ENCODE measurements at regions not wholly inside any gene's neighbourhood (a gene's known extent, or its start where the extent isn't known, plus 50 kb on each side); places are given as distances from the start of the nearest gene placed in this dataset.

DNA sequence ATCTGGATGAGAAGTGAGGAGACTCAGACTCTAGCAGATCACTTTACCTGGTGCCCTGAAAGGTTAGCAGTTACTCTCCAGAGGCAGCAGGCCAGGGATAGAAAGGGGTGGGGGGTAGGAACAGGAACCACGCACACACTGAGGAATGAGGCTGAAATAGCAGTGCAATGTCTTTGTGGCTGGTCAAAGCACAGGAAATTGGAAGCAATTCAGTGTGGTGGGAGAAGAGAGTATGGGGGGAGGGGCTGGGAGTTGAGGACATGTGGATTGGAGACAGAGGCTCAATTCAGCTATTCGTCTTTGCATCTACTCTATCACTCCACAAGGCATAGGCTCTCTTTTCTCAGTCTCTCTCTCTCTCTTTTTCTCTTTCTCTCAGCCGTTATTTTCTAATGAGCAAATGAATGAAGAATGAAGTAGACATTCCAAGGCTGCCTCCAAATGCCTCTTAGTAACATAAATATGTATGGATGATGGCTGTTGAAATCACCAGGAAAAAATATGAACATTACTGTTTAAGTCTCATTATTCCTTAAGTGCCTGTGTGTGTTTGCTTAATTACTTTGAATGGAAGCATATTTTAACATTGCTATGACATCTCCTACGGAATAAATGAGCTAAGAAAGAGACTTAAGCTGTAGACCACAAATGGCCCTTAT, 979.4 kb downstream of the TSN start:
- no peak for DNase-seq (ENCODE audit: low read depth in 4 of 4, low spot score in 2 of 4)

DNA sequence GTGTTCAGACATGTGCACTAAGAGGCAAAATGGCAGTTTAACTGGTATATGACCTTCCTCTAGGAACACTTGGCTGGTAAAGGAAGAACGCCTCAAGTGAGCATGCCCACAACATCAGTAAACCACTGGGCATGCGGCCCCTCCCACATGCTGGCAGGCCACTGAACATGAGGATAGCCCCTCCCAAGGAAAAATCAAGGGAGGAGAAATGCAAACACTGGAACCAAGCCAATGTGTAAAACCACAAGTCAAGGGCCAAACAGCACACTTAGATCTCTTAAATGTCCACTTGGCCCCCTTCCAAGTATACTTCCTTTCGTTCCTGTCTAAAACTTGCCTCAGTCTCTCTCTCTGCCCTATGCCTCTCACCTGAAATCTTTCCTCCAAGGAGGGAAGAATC, 980.8 kb downstream of the TSN start:
- DNase-seq (ENCODE audit: low read depth in 4 of 4, low spot score in 2 of 4), result no peak

DNA sequence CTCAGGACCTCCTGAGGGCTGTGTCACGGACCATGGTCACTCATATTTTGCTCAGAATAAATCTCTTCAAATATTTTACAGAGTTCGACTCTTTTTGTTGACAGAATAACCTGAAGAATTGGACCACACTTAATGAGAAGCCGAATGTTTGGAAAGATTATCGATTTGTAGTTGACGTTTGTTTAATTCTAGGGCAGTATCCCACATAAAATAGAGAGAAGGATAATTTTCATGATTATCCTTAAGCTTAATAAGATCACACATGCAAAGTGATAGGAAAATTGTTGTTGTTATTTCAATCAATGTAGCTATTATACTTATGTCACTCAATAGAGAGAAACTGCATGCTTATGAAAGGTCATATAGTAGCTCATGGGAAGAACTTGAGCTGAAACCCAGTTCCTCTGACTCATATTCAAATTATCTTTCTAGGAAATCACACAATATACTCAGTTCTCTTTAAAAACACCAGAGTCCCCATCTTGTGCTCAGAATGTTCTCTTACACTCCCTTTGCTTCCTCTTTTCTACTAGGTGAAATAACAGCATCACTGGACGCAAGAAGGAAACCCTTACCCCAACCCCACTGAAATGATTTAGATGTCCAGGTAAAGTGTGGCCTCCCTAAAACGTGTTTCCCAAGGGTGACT, 982.1 kb downstream of the TSN start:
- no peak for DNase-seq (ENCODE audit: low read depth in 4 of 4, low spot score in 2 of 4)

DNA sequence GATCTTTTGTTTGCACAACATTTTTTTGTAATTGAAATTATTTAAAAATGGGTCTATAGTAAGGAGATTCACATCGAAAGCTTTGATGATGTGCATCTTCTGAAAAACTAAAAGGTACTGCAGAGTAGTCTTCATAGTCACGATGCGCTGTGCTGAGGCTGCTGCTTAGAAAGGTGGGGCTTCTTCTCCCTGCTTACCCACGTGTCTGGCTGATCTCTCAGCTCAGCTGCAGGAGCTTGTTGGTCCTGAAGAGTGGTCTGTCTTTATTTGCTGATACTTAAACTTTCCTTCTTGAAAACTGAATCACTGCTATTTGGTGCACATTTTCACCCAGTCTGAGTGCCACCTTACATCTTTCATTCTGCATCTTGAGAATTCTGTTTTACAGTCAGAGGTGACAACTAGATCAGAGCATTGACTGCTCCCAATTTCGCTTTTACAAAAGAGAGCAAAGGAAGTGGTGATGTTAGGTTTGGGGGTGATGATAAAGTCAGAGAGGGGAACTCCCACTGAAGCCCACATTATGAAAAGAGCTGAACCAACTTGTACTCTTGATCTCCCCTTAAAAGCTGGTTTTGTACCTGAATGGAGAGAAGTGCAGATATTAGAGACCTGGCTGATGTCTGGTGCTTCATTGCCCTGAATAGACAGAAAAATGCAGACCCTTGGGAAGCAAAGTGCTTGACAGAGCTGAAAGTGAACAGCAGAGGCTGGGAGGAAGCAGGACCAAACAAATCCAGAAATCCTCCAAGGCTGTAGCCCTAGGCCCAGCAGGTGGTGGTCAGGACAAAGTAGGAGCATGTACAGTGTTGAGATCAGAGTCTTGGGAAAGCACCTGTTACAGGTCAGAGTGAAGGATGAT, 984.5 kb downstream of the TSN start:
- DNase-seq (ENCODE audit: low read depth in 4 of 4, low spot score in 2 of 4), result no peak

DNA sequence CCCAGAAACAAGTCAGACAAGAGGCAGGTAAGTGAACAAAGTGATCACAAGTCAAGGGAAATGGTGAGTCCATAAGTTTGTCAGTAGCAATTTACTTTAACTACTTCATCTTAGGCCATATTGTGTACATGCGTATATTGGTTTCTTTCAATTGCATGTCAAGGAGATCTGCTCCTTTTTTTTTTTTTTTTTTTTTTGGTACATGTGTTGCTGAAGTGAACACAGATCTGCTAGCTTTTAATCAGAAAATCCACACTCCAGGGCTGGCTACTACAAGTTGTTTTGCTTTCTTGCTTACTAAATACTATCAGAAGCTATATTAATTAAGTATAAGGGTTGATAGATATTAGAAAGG, 985.1 kb downstream of the TSN start:
- DNase-seq (ENCODE audit: low read depth in 4 of 4, low spot score in 2 of 4), result no peak

DNA sequence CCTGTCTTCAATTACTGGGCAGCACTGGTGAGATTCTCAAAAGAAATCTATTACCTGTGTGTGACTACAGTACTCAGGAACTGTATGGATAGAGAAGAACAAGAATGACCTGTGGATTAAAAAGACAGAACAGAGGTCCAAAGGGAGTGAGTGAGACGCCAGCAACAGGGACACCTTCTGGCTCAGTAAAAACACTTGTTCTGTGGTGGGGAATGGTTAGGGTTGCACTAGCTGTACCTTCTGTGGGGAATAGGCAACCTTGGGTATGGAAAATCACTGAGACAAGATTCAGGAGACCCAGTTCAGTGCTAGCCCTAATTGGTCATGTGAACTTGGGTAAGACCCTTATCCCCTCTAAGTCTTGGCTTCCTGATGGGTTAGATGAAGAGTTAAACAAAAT, 986.0 kb downstream of the TSN start:
- DNase-seq (ENCODE audit: low read depth in 4 of 4, low spot score in 2 of 4), result no peak

DNA sequence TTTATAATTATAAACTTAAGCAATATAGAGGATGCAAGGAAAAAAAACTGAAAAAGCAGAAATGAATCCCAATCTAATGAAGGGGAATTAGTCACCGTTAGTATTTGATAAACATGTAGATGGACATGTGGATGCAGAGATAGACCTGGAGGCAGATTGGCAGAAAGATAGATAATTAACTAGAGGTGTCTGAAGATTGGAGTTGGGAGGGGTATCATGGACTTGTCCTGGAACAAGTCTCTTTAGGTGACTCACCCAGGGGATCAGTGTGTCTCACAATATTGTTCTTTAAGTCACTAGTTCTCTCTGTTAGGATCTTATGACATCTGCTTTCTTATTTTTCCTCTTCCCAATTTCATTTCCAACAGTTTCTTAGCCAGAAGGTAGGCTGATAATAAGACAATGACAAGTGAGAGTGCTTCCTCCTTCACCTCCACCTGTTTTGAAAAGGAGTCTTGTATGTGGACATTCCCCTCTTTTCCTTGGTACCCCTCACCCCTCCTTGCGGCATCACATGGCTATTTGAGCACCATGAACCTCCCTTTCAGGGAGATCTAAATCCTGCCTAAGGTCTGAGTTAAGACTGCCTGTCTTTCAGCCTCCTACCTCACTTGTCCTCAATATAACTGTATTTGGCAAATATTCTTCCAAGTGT, 987.7 kb downstream of the TSN start:
- no peak for DNase-seq (ENCODE audit: low read depth in 4 of 4, low spot score in 2 of 4)

DNA sequence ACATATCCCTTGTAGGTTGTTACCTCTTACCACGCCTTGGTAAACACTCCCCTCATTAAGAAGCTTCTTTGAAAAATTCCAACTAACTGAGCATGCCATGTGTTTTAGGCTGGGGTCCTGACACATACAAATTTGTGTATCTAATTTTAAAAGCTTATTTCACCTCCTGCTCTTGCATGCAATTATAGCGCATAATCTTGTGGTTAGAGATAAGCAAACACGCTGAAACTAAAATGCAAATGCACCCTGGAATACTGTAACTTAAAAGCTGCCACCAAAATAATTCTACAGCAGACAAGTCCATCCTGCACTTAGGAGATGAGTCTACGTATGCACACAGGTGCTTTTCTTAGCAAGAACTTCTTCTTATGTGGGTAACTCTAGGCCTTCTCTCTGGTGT, 990.2 kb downstream of the TSN start:
- DNase-seq (ENCODE audit: low read depth in 4 of 4, low spot score in 2 of 4), result no peak

DNA sequence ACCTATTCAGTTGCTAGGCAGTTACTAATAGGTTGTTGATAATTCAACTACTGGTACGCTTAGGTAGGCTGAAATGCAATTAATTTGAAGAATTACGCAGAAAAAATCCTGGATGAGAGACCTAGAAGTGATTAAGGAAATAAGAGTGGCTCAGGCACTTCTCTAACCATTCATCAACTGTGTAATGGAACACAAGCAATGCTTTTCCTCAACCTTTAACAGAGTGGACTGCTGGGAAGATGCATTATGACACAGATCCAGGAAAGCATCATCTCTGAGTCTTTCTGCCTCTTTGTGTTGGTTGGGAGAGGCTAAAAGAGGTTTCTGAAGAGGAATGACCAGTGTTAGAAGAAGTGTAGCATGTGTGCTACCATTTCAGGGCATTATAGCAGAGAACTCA, 992.2 kb downstream of the TSN start:
- no peak for DNase-seq (ENCODE audit: low read depth in 4 of 4, low spot score in 2 of 4)

DNA sequence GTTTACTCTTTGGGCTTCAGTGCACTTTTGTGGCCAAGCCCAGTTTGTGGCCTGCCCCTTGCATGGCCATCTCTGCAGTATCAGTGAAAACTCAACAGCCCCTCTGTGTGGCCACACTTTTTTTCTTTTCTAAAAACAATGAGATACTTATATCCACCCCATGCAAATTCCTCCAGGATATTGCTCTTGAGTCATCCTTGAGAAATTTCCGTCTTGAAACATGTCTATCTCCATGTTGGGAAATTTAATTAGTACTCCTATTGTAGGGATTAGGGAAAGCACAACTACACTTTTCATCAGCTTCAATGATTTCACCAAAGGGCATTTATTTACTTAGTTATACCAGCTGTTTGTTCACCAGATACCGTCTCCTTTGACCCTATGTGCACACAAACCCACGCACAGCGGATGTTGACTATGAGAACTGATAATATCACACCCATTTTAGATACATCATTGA, 993.1 kb downstream of the TSN start:
- no peak for DNase-seq (ENCODE audit: low read depth in 4 of 4, low spot score in 2 of 4)

DNA sequence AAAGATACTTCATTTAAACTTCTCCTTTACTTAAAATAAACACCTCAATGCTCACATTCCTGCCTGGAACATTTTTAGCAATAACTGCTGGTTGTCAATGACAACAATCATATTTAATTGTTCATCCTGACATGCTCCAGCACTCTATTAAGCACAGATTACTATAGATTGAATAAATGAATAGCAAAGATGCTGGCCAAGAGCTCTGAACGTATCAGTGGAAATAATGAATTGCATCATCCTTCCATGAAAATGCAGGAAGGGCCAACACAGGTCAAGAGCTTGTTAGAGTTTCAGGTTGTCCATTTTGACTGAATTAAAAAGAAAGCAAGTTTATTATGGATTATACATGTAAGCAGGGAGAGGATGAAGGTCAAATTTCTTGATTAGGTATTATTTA, 994.0 kb downstream of the TSN start:
- DNase-seq (ENCODE audit: low read depth in 4 of 4, low spot score in 2 of 4), result no peak

DNA sequence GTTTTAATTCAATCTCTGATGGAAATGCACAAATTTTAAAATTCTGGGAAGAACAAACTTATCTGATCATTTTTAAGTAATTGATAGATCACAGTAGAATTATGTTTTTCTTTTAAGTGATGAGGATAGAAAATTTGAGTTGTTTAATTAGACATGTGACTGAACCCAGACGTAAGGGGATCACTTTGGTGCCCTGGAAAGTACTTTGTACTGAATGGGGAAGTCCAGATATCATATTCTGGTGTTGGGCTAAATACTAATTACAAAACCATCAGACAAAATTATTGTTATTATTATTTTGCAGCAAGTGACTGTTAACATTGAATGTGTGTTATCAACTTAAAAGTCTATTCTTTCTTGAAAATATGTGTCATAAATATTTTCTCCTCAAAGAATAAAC, 994.6 kb downstream of the TSN start:
- DNase-seq (ENCODE audit: low read depth in 4 of 4, low spot score in 2 of 4), result no peak

DNA sequence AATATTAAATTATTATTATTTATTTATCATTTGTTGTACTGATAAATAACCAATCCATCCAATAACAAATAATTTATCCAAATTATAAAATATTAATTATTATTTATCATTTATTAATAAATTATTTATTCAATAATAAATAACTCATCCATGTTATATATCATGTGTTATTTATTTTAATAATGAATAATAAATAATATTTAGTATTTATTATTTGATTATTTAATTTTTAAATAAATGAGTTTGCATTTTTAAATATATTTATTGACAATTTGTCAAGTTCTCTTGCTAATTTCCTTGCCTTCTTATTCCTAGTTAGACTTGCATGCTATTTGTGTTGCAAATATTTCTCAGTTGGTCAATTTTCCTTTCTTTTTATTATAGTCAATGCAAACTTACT, 995.4 kb downstream of the TSN start:
- DNase-seq (ENCODE audit: low read depth in 4 of 4, low spot score in 2 of 4), result no peak

DNA sequence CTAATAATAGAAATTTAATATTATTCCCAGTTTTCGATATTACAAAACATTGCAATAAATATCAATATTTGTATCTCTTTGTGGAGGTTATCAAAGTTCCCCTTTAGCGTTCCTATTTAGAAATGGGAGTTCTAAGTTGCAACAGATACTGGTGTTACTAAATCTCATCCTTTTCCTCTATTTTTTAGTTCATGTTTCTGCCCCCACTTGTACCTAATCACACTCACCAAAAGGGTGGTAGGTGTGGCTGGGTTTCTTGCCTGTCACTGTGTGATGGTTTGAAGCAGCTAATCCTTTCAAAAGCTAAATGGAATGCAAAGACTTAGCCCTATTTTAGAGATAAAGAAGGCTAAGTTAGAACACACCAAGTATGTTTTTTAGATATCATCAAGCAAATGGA, 997.9 kb downstream of the TSN start:
- DNase-seq (ENCODE audit: low read depth in 4 of 4, low spot score in 2 of 4), result no peak

DNA sequence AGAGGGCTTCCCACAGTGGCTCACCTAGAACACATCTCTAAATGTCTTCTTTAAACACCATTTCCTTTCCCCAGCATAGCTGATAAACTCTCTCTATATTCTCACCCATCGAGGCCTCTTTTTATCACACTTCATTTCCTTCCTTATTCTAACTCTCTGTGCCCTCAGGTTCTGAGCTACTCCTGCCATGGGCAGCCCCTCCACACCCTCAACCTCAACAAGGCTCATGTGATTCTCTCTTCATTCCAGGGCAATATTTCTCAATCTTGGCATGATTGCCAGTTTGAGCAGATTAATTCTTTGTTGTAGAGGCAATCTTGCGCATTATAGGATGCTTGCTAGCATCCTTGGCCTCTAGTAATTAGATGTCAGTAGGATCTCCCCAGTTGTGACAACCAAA, 999.1 kb downstream of the TSN start:
- DNase-seq (ENCODE audit: low read depth in 4 of 4, low spot score in 2 of 4), result no peak

DNA sequence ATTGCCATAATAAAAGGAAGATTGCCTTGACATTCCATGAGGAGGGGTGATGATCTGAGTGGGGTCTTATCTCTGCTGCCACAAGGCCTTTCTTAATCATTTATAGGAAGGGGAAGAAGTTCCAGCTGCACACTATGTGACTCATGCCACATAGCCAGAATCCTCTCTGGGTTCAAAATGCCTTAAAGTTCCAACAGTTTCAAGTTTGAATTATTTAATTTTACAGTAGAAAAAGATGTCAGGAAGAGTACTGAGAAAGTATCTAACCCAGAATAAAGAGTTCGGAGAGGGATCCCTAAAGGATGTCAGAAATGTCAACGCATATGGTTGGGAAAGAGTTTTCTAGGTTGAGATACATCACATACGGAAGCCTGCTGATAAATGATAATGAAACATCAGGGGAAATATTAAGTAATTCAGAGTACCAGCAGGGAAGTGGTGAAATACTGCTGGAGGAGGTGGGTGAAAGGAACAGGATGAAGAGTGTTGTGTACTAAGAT, 999.9 kb downstream of the TSN start:
- no peak for DNase-seq (ENCODE audit: low read depth in 4 of 4, low spot score in 2 of 4)

DNA sequence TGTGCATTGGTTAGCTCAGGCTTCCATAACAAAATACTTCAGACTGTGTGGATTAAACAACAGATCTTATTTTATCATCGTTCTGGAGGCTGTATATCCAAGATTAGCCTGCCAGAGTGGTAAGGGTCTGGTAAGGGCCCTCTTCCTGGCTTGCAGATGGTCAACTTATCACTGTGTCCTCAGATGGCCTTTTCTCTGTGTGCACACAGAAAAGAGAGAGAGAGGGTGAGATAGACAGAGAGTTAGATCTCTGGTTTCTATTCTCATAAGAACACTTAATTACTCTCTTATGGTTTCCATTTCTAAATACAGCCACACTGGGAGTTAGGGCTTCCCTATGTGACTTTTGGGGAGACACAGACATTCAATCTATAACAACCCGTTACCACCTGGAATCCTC, 1003.5 kb downstream of the TSN start:
- DNase-seq (ENCODE audit: low read depth in 4 of 4, low spot score in 2 of 4), result no peak

DNA sequence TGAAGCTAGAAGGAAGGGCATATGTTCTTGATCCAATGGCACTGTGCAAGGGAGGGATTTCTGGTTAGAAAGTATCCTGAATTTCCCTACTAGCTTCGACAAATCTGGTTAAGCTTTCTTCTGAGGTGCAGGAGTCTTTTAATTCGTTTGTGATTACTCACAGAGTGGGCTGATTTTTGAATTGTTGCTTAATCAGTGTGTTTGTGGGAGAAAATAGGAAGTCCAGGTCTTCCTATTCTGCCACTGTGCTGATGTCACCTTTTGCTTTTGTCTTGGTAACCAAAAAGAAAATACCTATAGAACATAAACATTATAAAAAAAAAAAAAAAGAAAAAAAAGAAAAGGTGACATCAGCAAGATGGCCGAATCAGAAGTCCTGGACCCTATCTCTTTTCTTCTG, 1008.6 kb downstream of the TSN start:
- no peak for DNase-seq (ENCODE audit: low read depth in 4 of 4, low spot score in 2 of 4)

DNA sequence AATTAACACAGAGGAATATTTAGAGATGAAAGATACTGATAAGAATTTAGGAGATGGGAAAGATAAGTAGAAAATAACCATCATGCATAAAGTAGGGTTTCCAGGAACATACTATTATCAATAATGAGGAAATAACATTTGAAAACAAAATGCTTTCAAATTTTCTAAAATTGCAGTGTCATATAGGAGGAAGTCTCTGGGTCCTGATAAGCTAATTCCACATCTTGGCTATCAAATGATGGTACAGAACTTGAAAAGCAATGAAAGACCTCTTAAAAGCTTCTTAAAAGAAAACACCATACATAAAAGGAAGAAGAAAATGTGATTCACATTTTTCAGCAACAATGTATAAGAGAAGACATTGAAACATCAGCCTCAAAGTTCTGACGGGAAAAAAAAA, 1024.8 kb downstream of the TSN start:
- DNase-seq (ENCODE audit: low read depth in 4 of 4, low spot score in 2 of 4), result no peak

DNA sequence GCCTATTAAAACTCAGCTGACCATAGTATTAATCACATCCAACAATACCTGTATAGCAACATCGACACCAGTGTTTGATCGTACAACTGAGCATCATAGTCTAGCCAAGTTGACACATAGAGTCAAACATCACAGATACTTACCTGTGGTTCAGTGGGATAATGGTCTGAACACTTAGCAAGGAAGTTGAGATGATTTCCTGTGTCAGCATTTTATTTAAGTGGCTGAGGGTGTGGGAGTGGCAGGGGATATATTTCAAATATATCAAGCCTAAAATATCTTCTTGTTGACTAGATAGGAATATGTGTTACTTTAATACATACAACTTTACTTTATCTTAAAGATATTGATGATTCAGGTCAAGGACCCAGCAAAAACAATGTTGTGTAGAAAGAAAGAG, 1038.6 kb downstream of the TSN start:
- DNase-seq (ENCODE audit: low read depth in 4 of 4, low spot score in 2 of 4), result no peak

DNA sequence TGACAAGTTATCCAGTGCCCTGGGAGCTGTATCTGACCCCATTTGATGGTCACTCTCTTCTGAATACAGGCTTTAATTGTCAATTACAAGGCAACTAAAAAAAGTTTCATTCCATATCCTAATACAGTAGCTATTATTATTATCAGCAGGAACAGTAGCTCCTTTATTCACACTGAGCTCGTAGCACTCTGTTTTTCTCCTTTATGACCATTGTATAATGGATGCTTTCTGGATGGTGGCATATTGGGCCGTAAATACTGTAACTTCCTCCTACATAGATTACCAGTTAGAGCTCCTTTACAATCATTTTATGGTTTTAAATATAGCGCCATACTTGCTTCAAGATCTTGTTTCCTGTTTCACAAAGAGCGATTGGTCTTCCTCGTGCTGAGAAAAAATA, 1040.3 kb downstream of the TSN start:
- no peak for DNase-seq (ENCODE audit: low read depth in 4 of 4, low spot score in 2 of 4)
